ENCODE measurements at regions not wholly inside any gene's neighbourhood (a gene's known extent, or its start where the extent isn't known, plus 50 kb on each side); places are given as distances from the start of the nearest gene placed in this dataset.

DNA sequence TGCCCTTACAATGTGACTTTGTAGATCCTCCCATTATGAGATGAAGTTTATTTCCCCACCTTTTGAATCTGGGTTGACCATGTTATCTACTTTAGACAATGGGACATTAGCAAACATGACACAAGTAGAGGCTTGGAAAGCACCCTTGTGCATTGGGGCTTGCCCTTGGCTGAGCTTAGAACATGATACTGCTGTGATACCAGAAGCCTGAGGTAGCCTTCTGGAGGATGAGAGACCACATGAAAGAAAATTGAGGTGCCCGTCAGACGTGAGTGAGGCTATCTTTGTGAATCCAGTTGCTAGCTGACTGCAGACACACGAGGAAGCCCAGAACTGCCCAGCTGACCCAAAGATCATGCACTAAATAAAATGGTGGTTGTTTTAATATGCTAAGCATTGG, 341.2 kb downstream of the CYP26B1 start:
- TF ChIP-seq, protein P1, sequence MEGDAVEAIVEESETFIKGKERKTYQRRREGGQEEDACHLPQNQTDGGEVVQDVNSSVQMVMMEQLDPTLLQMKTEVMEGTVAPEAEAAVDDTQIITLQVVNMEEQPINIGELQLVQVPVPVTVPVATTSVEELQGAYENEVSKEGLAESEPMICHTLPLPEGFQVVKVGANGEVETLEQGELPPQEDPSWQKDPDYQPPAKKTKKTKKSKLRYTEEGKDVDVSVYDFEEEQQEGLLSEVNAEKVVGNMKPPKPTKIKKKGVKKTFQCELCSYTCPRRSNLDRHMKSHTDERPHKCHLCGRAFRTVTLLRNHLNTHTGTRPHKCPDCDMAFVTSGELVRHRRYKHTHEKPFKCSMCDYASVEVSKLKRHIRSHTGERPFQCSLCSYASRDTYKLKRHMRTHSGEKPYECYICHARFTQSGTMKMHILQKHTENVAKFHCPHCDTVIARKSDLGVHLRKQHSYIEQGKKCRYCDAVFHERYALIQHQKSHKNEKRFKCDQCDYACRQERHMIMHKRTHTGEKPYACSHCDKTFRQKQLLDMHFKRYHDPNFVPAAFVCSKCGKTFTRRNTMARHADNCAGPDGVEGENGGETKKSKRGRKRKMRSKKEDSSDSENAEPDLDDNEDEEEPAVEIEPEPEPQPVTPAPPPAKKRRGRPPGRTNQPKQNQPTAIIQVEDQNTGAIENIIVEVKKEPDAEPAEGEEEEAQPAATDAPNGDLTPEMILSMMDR (IDR thresholded peaks at IDR 0.05) = no peak
- TF ChIP-seq POLR2AphosphoS5 (IDR thresholded peaks at IDR 0.05) = no peak
- no peak for TF ChIP-seq POLR2A (IDR thresholded peaks at IDR 0.05)
- no peak for TF ChIP-seq EP300 (IDR thresholded peaks at IDR 0.05)

Measured in stomach (tissue), 4 donors.